ENCODE measurements at regions not wholly inside any gene's neighbourhood (a gene's known extent, or its start where the extent isn't known, plus 50 kb on each side); places are given as distances from the start of the nearest gene placed in this dataset.
"Not testable (repeated sequence)": the region's sequence is repeated elsewhere in the genome, so short reads cannot be mapped to it uniquely, and the experiment has no call there.

- DNase-seq (ENCODE audit: insufficient read length, low spot score) = no peak
- no peak for FAIRE-seq
- no peak for TF ChIP-seq POLR2A (IDR thresholded peaks at IDR 0.05; ENCODE audit: low read depth, low read length)
These were observed 114.9 kb downstream of the TMEM121 start for GRCh38 chr14:105641075-105641937.

GRCh38 chr14:105641951-105642350 lies 115.6 kb downstream of the TMEM121 start:
- not testable (repeated sequence) for DNase-seq (ENCODE audit: insufficient read length, low spot score); FAIRE-seq

DNA sequence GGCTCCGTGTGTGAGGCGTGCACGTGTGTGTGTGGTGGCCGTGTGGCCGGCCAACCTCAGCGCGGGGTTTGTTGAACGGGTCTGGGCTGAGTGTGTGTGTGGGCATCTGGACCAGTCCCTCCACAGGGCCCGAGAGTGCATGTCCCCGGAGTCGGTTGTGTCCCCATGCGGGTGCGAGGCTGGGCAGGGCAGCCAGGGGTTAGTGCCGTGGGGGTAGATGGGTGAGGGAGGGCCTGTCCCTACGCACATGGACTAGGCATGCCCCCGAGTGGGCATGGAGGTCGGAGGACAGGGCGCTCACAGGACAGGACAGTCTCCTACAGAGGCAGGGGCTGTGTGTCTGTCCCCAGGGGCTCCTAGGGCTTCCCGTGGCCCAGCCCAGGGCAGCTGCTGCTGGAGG lies 116.1 kb downstream of the TMEM121 start:
- FAIRE-seq = not testable (repeated sequence)

GRCh38 chr14:105643406-105644052 lies 117.1 kb downstream of the TMEM121 start:
- not testable (repeated sequence) for DNase-seq (ENCODE audit: insufficient read length, low spot score); FAIRE-seq

More for the DNA sequence above, 116.1 kb downstream of the TMEM121 start:
- not testable (repeated sequence) for DNase-seq (ENCODE audit: insufficient read length, low spot score)

GRCh38 chr14:105644053-105644435 lies 117.7 kb downstream of the TMEM121 start:
- not testable (repeated sequence) for DNase-seq (ENCODE audit: insufficient read length, low spot score); FAIRE-seq

DNA sequence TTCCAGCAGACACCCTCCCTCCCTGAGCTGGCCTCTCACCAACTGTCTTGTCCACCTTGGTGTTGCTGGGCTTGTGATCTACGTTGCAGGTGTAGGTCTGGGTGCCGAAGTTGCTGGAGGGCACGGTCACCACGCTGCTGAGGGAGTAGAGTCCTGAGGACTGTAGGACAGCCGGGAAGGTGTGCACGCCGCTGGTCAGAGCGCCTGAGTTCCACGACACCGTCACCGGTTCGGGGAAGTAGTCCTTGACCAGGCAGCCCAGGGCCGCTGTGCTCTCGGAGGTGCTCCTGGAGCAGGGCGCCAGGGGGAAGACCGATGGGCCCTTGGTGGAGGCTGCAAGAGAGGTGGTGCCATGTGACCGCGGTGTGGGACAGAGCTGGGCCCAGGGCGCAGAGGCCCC lies 118.1 kb downstream of the TMEM121 start:
- not testable (repeated sequence) for FAIRE-seq; DNase-seq (ENCODE audit: insufficient read length, low spot score)

GRCh38 chr14:105644891-105645290 lies 118.5 kb downstream of the TMEM121 start:
- not testable (repeated sequence) for DNase-seq (ENCODE audit: insufficient read length, low spot score); FAIRE-seq

- FAIRE-seq = not testable (repeated sequence)
These were observed 119.0 kb downstream of the TMEM121 start for GRCh38 chr14:105645389-105645788.

GRCh38 chr14:105646175-105646574 lies 119.8 kb downstream of the TMEM121 start:
- DNase-seq (ENCODE audit: insufficient read length, low spot score) (no peak), FAIRE-seq (no peak)
- TF ChIP-seq POLR2A (IDR thresholded peaks at IDR 0.05; ENCODE audit: low read depth, low read length) = no peak

More at GRCh38 chr14:105645389-105645788, 119.0 kb downstream of the TMEM121 start:
- DNase-seq (ENCODE audit: insufficient read length, low spot score) = not testable (repeated sequence)

DNA sequence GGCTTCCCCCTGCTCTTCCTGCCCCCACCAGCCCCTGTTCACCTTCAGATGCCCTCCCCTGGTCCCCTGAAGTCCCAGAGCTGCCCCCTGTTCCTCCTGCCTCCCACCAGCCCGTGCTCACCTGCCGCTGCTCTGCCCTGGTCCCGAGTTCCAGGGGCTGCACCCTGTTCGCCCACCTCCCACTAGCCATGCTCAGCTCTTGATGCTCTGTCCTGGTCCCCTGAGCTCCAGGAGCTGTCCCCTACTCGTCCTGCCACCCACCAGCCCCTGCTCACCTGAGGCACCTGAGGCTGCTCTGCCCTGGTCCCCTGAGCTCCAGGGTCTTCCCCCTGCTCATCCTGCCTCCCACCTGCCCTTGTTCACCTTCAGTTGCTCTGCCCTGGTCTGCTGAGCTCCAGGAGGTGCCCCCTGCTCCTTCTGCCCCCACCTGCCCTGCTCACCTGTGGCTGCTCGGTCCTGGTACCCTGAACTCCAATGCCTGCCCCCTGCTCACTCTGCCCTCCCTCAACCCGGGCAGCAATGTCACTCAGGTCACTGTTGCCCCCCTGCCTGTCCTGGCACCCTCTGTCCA lies 120.4 kb downstream of the TMEM121 start:
- not testable (repeated sequence) for FAIRE-seq; DNase-seq (ENCODE audit: insufficient read length, low spot score)

- FAIRE-seq; DNase-seq (ENCODE audit: insufficient read length, low spot score): not testable (repeated sequence)
These were observed 121.0 kb downstream of the TMEM121 start for GRCh38 chr14:105647426-105647783.

- DNase-seq (ENCODE audit: insufficient read length, low spot score) (no peak), FAIRE-seq (no peak)
- no peak for TF ChIP-seq POLR2A (IDR thresholded peaks at IDR 0.05; ENCODE audit: low read depth, low read length)
These were observed 121.6 kb downstream of the TMEM121 start for GRCh38 chr14:105647784-105648608.

DNA sequence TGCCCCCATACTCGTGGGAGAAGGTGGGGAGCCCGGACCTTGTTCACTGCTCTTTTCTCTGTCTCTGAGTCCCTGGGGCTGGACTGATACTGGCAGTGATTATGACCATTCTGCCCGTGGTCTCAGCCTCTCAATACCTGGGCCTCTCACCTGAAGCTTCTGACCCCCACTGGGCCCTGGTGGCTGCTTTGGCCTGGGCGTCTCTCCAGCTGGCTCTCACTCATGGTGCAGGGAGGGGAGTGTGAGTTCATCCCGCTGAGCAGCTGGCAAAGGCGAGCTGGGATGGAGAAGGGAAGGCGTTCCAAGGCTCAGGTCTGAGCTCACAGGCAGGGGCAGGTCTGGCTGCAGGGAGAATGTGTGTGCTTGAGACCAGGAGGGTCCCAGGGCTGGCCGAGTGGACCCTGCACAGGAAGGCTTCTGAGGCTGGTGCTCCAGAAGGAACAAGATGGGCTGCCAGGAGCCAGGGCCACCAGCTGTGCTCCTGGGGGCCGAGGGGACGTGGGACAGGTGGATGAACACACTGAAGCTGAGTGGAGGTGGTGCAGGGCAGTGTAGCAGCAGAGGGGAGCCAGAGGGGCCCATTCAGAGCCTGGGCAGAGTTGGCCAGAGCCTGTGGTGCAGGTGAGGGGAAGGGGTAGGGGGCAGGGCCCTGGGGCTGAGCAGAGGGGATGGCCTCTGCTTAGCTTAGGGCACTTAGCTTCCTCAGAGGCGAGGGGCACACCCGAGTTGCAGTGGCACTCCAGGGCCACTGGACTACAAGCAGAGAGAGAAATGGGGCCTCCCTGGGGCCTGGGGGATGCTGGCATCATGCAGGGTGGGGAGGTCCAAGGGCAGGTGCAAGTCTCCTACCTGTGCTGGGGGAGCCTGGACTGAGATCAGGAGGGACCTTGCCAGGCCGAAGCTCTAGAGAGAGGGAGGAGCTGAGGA lies 122.5 kb downstream of the TMEM121 start:
- not testable (repeated sequence) for FAIRE-seq; DNase-seq (ENCODE audit: insufficient read length, low spot score)

GRCh38 chr14:105652317-105652716 lies 125.9 kb downstream of the TMEM121 start:
- FAIRE-seq; DNase-seq (ENCODE audit: insufficient read length, low spot score): not testable (repeated sequence)

GRCh38 chr14:105653921-105654320 lies 127.5 kb downstream of the TMEM121 start:
- not testable (repeated sequence) for DNase-seq (ENCODE audit: insufficient read length, low spot score); FAIRE-seq

DNA sequence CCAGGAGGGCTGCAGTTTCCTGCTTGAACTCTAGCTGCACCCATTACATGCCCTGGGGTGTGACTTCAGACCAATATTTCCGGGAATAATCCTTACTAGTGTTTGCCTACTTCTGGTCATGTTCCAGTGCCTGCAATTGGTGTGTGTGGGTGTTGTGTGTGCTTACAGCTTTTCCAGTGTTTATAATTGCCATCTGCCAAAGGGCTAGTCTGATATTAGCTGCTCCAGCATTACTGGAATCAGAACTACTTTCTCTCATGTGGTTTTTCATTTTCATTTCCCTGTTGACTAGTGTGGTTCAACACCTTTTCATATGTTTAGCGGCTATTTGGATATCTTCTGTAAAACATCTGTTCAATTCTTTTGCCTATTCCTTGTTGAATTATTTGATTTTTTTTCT lies 132.9 kb downstream of the TMEM121 start:
- not testable (repeated sequence) for DNase-seq (ENCODE audit: insufficient read length, low spot score); FAIRE-seq

Data from H54 (cell line).